GM12892 (cell line): ENCODE measurements at regions not wholly inside any gene's neighbourhood (a gene's known extent, or its start where the extent isn't known, plus 50 kb on each side); places are given as distances from the start of the nearest gene placed in this dataset.

ENCODE experiments used
- POLR2A ChIP-seq: IDR thresholded peaks from 2 replicates; pipeline ENCODE4 v1.6.1; 2011; ENCODE audit warnings: low read depth, low read length, control low read depth
- POLR2AphosphoS5 ChIP-seq: IDR thresholded peaks from 2 replicates; pipeline ENCODE4 v1.6.1; 2011; ENCODE audit warnings: low read depth, low read length, control low read depth
- TAF1 ChIP-seq: IDR thresholded peaks from 2 replicates; pipeline ENCODE4 v1.6.1; 2011; ENCODE audit warnings: low read depth, mild to moderate bottlenecking, control low read depth, low read length, borderline replicate concordance

DNA sequence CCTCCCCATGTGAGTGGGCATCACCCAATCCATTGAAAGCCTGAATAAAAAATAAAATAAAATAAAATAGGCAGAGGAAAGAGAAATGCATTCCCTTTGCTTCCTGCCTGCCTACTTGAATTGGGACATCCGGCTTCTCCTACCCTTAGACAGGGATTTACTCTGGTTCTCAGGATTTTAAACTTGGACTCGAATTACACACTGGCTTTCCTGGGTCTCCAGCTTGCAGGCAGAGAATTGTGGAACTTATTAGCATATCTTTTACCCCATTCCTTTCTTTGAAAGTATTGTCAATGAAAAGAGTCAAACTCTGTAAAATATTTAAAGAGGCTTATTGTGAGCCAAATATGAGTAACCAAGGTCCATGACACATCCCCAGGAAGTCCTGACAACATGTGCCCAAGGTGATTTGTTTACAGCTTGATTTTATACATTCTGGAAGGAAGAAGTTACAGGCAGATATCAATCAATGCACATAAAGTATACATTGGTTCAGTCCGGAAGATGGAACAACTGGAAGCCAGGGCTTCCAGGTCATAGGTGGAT, 78.4 kb upstream of the CCDC90B start:
- no peak for TF ChIP-seq POLR2A
- no peak for TF ChIP-seq POLR2AphosphoS5
- no peak for TF ChIP-seq TAF1
